SH-SY5Y (cell line): ENCODE measurements at regions not wholly inside any gene's neighbourhood (a gene's known extent, or its start where the extent isn't known, plus 50 kb on each side); places are given as distances from the start of the nearest gene placed in this dataset.

Source experiments
- GATA2 ChIP-seq: IDR thresholded peaks from 2 replicates; pipeline ENCODE4 v1.6.1; 2011; ENCODE audit warnings: mild to moderate bottlenecking, low read depth, low read length
- GATA3 ChIP-seq: IDR thresholded peaks from 2 replicates; pipeline ENCODE4 v1.6.1; 2011; ENCODE audit warnings: low read depth, mild to moderate bottlenecking, low read length, moderate library complexity

GRCh38 chr5:117973785-117974184 lies 1014.6 kb downstream of the DTWD2 start:
- no peak for TF ChIP-seq GATA2
- no peak for TF ChIP-seq GATA3

- TF ChIP-seq GATA3 (no peak), GATA2 (no peak)
These were observed 1032.5 kb downstream of the DTWD2 start for GRCh38 chr5:117955831-117956230.

DNA sequence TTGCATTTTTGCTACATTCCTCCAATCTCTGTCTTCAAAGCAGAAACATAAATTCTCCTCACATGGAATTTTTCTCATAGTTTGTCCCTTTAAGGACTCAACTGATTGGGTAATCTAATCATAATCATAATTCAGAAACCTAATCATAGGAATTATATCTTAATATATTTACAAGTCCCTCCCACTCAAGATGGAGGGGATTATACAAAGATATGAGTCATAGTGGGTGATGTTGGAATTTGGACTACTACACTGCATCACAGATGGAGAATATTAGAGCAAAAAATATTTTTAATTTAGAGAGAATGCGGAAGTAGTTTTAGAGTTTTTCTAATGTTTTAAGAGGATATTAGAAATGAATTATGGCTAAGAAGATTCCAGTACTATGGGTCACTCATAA lies 1034.0 kb downstream of the DTWD2 start:
- TF ChIP-seq GATA2, result no peak
- TF ChIP-seq GATA3, result no peak

DNA sequence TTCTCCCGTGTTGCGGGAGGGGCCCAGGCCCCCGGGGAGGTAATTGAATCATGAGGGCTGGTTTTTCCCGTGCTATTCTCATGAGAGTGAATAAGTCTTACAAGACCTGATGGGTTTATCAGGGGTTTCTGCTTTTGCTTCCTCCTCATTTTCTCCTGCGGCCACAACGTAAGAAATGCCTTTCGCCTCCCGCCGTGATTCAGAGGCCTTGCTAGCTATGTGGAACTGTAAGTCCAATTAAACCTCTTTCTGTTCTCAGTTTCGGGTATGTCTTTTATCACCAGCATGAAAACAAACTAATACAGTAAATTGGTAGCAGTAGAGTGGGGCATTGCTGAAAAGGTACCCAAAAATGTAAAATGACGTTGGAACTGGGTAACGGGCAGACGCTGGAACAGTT lies 1035.1 kb downstream of the DTWD2 start:
- TF ChIP-seq GATA2, result no peak
- TF ChIP-seq GATA3, result no peak

DNA sequence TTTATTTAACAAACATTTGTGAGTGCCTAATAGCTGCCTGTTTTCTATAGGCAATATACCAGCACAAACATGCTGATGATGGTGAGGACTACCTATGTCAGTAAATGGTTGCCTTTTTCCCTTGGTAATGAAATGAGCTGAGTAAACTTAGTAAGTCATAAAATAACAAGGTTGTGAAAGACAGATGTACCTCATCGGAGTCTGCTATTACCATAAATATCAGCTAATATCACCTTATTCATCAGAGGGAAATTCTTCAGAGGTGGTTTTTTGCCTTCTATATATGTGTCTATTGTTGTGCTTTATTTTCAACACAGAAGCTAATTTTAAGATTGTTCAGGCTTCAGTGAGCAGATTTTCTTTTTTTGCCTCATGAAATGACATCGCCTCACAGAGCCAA lies 1040.5 kb downstream of the DTWD2 start:
- TF ChIP-seq GATA2 (no peak), GATA3 (no peak)

DNA sequence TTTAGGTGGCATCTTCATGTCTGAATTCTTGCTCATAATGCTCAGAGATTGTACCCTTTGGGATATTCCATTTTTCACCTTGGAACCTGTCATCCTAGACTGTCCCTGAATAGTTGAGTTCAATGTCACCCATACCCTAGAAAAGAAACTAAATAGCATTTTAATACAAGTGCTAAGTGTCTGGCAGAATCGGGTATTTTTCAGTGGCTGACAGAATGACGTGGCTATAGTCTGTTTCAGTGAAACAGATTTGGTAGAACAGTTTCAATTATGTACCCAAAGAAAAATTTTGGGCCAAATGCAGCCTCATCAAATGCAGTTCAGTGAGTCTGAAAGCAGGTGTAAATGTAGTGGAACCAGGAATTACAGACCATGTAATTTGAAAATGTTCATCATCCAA lies 1041.2 kb downstream of the DTWD2 start:
- no peak for TF ChIP-seq GATA3
- TF ChIP-seq GATA2, result no peak

GRCh38 chr5:117945258-117945657 lies 1043.1 kb downstream of the DTWD2 start:
- no peak for TF ChIP-seq GATA2
- TF ChIP-seq GATA3, result no peak

DNA sequence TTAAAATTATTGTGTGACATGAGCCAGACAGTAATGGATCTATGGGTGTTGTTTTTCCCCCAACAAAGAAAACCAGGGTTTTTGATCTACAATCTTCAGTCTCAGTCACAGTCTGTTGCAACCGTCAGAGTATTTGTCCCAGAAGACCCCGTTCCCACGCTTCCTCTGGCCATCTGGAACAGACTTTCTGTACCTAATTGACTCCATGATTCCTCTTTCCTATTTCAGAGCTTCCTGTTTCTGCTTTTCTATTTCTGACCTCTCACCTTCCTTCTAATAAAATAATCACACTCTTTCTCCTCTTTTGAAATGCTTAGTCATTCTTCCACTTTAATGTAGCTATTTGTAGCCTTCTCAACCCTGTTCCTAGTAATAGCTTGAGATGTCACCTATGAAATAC lies 1044.8 kb downstream of the DTWD2 start:
- TF ChIP-seq GATA2 (no peak), GATA3 (no peak)

DNA sequence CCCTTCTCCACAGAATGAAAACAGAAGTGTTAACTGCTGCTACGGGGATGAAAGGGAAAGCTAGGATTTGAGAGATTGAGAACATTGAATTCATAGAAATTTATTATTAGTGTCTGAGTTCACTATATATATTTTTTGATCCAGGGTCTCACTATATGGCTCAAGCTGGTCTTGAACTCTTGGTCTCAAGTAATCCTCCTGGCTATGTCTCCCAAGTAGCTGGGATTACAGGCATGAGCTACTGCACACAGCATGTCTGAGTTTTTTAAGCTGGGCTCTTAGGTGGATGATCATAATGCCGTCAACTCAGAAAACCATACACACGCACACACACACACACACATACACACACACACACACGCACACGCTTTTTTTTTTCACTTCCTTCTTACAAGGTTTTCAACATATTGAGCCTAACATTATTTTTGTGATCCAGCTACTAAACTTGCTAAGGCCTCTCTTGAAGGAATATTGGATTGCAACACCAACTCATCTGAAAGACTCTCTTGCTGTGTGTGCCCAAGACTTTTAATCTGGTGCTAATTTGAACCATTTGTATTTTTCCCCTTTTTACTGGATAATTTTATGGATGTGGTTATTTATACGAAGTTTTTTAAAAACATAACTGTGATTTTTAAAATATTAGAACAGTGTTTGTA lies 1045.4 kb downstream of the DTWD2 start:
- TF ChIP-seq GATA3 (no peak), GATA2 (no peak)

DNA sequence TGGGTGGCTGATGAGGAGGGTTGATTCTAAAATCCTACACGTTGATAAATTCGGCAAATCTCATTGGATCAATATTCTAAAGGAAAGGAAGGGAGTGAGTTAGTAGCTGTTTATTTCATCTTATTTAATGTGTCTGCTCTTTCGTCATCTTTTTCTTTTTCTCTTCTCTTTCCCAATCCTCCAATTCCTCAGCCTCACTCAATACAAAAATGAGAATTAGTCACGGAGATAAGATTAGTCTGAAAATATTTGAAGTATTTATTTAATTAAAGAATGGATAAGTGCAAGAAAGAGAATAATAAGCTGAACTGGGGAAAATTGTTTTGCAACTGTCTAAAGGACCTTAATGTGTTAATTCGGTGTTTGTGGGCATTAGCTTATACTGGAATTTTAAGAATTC lies 1095.1 kb downstream of the DTWD2 start:
- TF ChIP-seq GATA3 (no peak), GATA2 (no peak)

GRCh38 chr5:117892360-117892759 lies 1096.0 kb downstream of the DTWD2 start:
- TF ChIP-seq GATA2 (no peak), GATA3 (no peak)

- TF ChIP-seq GATA3 (no peak), GATA2 (no peak)
These were observed 1098.8 kb downstream of the DTWD2 start for GRCh38 chr5:117889596-117889995.

- TF ChIP-seq GATA3 (no peak), GATA2 (no peak)
These were observed 1099.7 kb downstream of the DTWD2 start for GRCh38 chr5:117888688-117889087.

DNA sequence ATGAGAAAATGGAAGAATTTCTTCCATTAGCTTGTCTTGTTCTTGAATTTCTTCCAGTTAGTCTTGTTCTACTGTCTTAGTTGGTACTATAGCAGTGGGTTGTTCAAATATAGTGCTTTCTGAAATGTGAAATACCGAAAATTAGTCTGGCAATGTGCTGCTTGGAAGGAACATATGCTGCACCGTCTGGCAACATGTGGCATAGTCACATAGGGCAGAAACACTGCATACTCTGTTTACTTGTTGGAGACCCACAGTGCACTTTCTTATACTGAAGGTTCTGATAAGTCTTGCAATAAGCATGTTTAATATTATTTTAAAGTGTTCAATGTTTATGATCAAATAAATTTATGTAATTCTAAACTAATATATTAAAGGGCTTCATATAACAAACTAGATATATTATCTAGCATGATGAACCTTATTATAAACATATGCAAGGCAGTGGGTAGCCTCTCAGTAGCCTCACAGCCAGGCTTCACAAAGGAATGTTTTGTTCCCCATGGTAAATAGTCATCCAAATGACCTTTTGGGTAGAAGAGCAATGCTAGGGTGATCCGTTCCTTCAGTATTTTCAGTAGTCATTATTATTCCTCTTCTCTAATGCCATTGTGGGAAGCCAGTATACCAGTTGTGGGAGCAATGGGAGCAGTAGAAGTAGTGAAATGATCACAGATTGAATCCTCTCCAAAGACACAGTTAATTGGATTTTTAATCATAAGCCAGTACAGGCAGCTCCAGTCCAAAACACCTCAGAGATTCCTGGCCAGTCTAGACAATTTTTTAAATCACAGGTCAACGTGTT lies 1106.7 kb downstream of the DTWD2 start:
- TF ChIP-seq GATA2 (no peak), GATA3 (no peak)

- no peak for TF ChIP-seq GATA2
These were observed 1107.4 kb downstream of the DTWD2 start for GRCh38 chr5:117880932-117881331.
